ENCODE measurements at regions not wholly inside any gene's neighbourhood (a gene's known extent, or its start where the extent isn't known, plus 50 kb on each side); places are given as distances from the start of the nearest gene placed in this dataset.

DNA sequence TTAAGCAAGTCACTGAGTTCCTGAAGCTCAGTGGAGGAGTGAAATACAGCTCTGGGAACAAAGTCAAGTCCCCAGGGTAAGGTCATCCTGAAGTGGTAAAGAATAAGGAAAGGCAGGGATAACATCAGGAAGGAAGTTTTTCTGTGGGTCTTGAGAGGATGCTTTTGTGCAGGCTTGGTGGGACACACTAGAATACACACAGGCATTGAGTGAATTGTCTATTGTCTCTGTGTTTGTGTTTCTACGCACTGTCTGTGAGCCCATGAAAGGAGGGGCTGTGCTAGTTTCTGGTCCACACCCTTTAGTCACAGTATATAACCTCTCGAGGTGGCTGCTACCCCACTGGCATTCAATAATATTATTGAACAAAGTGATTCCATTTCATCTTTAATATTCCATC, 95.8 kb upstream of the ABCB5 start:
- TF ChIP-seq YY1 (IDR thresholded peaks at IDR 0.05; ENCODE audit: insufficient read depth, insufficient read length): no peak
- no peak for TF ChIP-seq ZNF274 (IDR thresholded peaks at IDR 0.05; ENCODE audit: low read depth, low read length)
- TF ChIP-seq SUZ12 (IDR thresholded peaks at IDR 0.05; ENCODE audit: extremely low read depth, insufficient read depth, insufficient read length): no peak
